Uterus (tissue), 2 donors: ENCODE measurements at regions not wholly inside any gene's neighbourhood (a gene's known extent, or its start where the extent isn't known, plus 50 kb on each side); places are given as distances from the start of the nearest gene placed in this dataset.

Source experiments
- CTCF ChIP-seq, 4 experiments: fragments of 200-600 bp in 2 of 4; fragments of 450-650 bp in 2 of 4; sonication (generic) in 2 of 4; IDR thresholded peaks; one replicate each; pipeline ENCODE4 v1.5.1; 2016 to 2019; ENCODE audit warnings: antibody characterized with exemption in 4 of 4, mild to moderate bottlenecking in 2 of 4, moderate library complexity in 1 of 4
- POLR2A ChIP-seq, 2 donors: fragments of 450-650 bp; IDR thresholded peaks; one replicate each; pipeline ENCODE4 v1.6.1; 2016; ENCODE audit warnings: antibody characterized with exemption in 2 of 2, mild to moderate bottlenecking in 1 of 2, moderate library complexity in 1 of 2

- TF ChIP-seq CTCF (IDR thresholded peaks at IDR 0.05) (no peak), POLR2A (IDR thresholded peaks at IDR 0.05) (no peak)
Measured at GRCh38 chr3:165389653-165390052, 193.5 kb upstream of the SLITRK3 start.
